CD4-positive, CD25-positive, alpha-beta regulatory T cell (primary cell): ENCODE measurements at regions not wholly inside any gene's neighbourhood (a gene's known extent, or its start where the extent isn't known, plus 50 kb on each side); places are given as distances from the start of the nearest gene placed in this dataset.

Experiments used
- ATAC-seq, 2 donors: fragments of 150-1000 bp; cut with Tn5 transposase; one replicate each; pipeline ENCODE4 v1.10.0; 2021; ENCODE audit warnings: low read depth in 2 of 2, moderate number of reproducible peaks in 2 of 2, moderate library complexity in 1 of 2
- DNase-seq, 3 donors: peaks; one replicate each; pipeline versions ENCODE4 v3.0.0 to v3.0.0-alpha.2; 2012 to 2022; ENCODE audit warnings: mixed read lengths in 1 of 3
- H3K27ac ChIP-seq: one replicate; pipeline ENCODE4 v1.7.0; 2013; ENCODE audit warnings: mild to moderate bottlenecking, low read length; ENCODE audit not compliant: insufficient read depth, poor library complexity, severe bottlenecking
- H3K27me3 ChIP-seq: one replicate; pipeline ENCODE4 v1.7.0; 2013; ENCODE audit warnings: low read length; ENCODE audit not compliant: control insufficient read depth, insufficient read depth
- H3K36me3 ChIP-seq: one replicate; pipeline ENCODE4 v1.7.0; 2013; ENCODE audit warnings: mild to moderate bottlenecking, low read length, moderate library complexity; ENCODE audit not compliant: control insufficient read depth, insufficient read depth
- H3K4me1 ChIP-seq: 2 replicates; pipeline ENCODE4 v1.7.0; 2013; ENCODE audit warnings: mild to moderate bottlenecking, low read length; ENCODE audit not compliant: insufficient read depth, control insufficient read depth, poor library complexity, severe bottlenecking
- H3K4me3 ChIP-seq: one replicate; pipeline ENCODE4 v1.7.0; 2013; ENCODE audit warnings: low read depth, mild to moderate bottlenecking, low read length, moderate library complexity
- H3K9me3 ChIP-seq, 2 experiments: 1 replicate in 1 of 2; 2 replicates in 1 of 2; pipeline ENCODE4 v1.7.0; 2013; ENCODE audit warnings: low read length in 2 of 2, mild to moderate bottlenecking in 1 of 2, moderate library complexity in 1 of 2; ENCODE audit not compliant: control insufficient read depth in 2 of 2
- H3K27ac Mint-ChIP-seq, 3 donors: one replicate each; pipeline ENCODE4 v1.8.0; 2020 to 2022; ENCODE audit warnings: mild to moderate bottlenecking in 3 of 3, mixed read lengths in 3 of 3, moderate library complexity in 2 of 3
- H3K27me3 Mint-ChIP-seq: one replicate; pipeline ENCODE4 v1.8.0; 2022; ENCODE audit warnings: mild to moderate bottlenecking, mixed read lengths
- H3K36me3 Mint-ChIP-seq: one replicate; pipeline ENCODE4 v1.8.0; 2020; ENCODE audit warnings: mixed read lengths
- H3K4me1 Mint-ChIP-seq, 4 donors: one replicate each; pipeline ENCODE4 v1.8.0; 2020 to 2022; ENCODE audit warnings: mixed read lengths in 4 of 4, mild to moderate bottlenecking in 1 of 4
- H3K4me3 Mint-ChIP-seq, 4 donors: one replicate each; pipeline ENCODE4 v1.8.0; 2020 to 2022; ENCODE audit warnings: mild to moderate bottlenecking in 4 of 4, mixed read lengths in 4 of 4, moderate library complexity in 3 of 4
- H3K9me3 Mint-ChIP-seq, 7 donors: one replicate each; pipeline ENCODE4 v1.8.0; 2020 to 2022; ENCODE audit warnings: mixed read lengths in 7 of 7, mild to moderate bottlenecking in 3 of 7, moderate library complexity in 2 of 7

- H3K4me1 Mint-ChIP-seq: no peaks in the 10 kb centered on the region
These were observed 276.3 kb downstream of the GPR37 start for GRCh38 chr7:124489082-124489819.

GRCh38 chr7:124482229-124482628, 283.4 kb downstream of the GPR37 start:
- DNase-seq: no peak
- peaks cover 0 to 4% (median 0%) of the 10 kb centered on the region in 7 donors for H3K9me3 Mint-ChIP-seq

More at GRCh38 chr7:124489082-124489819, 276.3 kb downstream of the GPR37 start:
- ATAC-seq (no peak), DNase-seq (no peak)
- Mint-ChIP-seq H3K36me3 (no peaks in the 10 kb centered on the region), H3K9me3 (peaks cover 0 to 9% (median 1%) of the 10 kb centered on the region in 7 donors), H3K27ac (no peak overlapping the region), H3K4me3 (no peak overlapping the region), H3K27me3 (no peaks in the 10 kb centered on the region)
- Histone ChIP-seq H3K9me3 (no peaks in the 10 kb centered on the region), H3K27ac (no peak overlapping the region), H3K36me3 (no peaks in the 10 kb centered on the region), H3K4me1 (no peaks in the 10 kb centered on the region), H3K27me3 (no peaks in the 10 kb centered on the region), H3K4me3 (no peak overlapping the region)

GRCh38 chr7:124480821-124481290, 284.7 kb downstream of the GPR37 start:
- Mint-ChIP-seq H3K9me3 (peaks cover 0 to 7% (median 0%) of the 10 kb centered on the region in 7 donors), H3K27ac (no peak overlapping the region), H3K4me3 (no peak overlapping the region), H3K4me1 (no peaks in the 10 kb centered on the region), H3K27me3 (no peaks in the 10 kb centered on the region), H3K36me3 (no peaks in the 10 kb centered on the region)
- DNase-seq (no peak), ATAC-seq (no peak)
- Histone ChIP-seq H3K4me3 (no peak overlapping the region), H3K4me1 (no peaks in the 10 kb centered on the region), H3K9me3 (no peaks in the 10 kb centered on the region), H3K36me3 (no peaks in the 10 kb centered on the region), H3K27me3 (no peaks in the 10 kb centered on the region), H3K27ac (no peak overlapping the region)

More at GRCh38 chr7:124482229-124482628, 283.4 kb downstream of the GPR37 start:
- no peaks in the 10 kb centered on the region for H3K36me3 Mint-ChIP-seq
- H3K4me3 Mint-ChIP-seq: no peak overlapping the region
- H3K4me3 ChIP-seq: no peak overlapping the region
- H3K36me3 ChIP-seq: no peaks in the 10 kb centered on the region
- H3K27me3 Mint-ChIP-seq: no peaks in the 10 kb centered on the region
- H3K4me1 ChIP-seq: no peaks in the 10 kb centered on the region
- H3K9me3 ChIP-seq: no peaks in the 10 kb centered on the region
- no peaks in the 10 kb centered on the region for H3K27me3 ChIP-seq
- no peak overlapping the region for H3K27ac Mint-ChIP-seq
- no peaks in the 10 kb centered on the region for H3K4me1 Mint-ChIP-seq
- no peak overlapping the region for H3K27ac ChIP-seq
- ATAC-seq: no peak

GRCh38 chr7:124480036-124480820, 285.4 kb downstream of the GPR37 start:
- no peaks in the 10 kb centered on the region for H3K27me3 Mint-ChIP-seq
- H3K27me3 ChIP-seq: no peaks in the 10 kb centered on the region
- no peak for DNase-seq
- no peak overlapping the region for H3K27ac ChIP-seq
- H3K4me3 Mint-ChIP-seq: no peak overlapping the region
- no peak for ATAC-seq
- H3K9me3 ChIP-seq: no peaks in the 10 kb centered on the region
- no peaks in the 10 kb centered on the region for H3K4me1 ChIP-seq
- H3K27ac Mint-ChIP-seq: no peak overlapping the region
- no peaks in the 10 kb centered on the region for H3K4me1 Mint-ChIP-seq
- H3K36me3 Mint-ChIP-seq: no peaks in the 10 kb centered on the region
- peaks cover 0 to 7% (median 0%) of the 10 kb centered on the region in 7 donors for H3K9me3 Mint-ChIP-seq
- no peak overlapping the region for H3K4me3 ChIP-seq
- H3K36me3 ChIP-seq: no peaks in the 10 kb centered on the region

- Mint-ChIP-seq H3K4me1 (no peaks in the 10 kb centered on the region), H3K36me3 (no peaks in the 10 kb centered on the region), H3K27ac (no peak overlapping the region), H3K27me3 (no peaks in the 10 kb centered on the region), H3K4me3 (no peak overlapping the region), H3K9me3 (peaks cover 0 to 14% (median 4%) of the 10 kb centered on the region in 7 donors)
- H3K4me3 ChIP-seq: no peak overlapping the region
- H3K9me3 ChIP-seq: no peaks in the 10 kb centered on the region
- no peaks in the 10 kb centered on the region for H3K27me3 ChIP-seq
- no peak for ATAC-seq
- no peaks in the 10 kb centered on the region for H3K36me3 ChIP-seq
- H3K27ac ChIP-seq: no peak overlapping the region
- DNase-seq: no peak
- H3K4me1 ChIP-seq: no peaks in the 10 kb centered on the region
These were observed 303.3 kb downstream of the GPR37 start for GRCh38 chr7:124462249-124462648.

GRCh38 chr7:124460555-124460954, 305.0 kb downstream of the GPR37 start:
- Histone ChIP-seq H3K27ac (no peak overlapping the region), H3K4me1 (no peaks in the 10 kb centered on the region), H3K27me3 (no peaks in the 10 kb centered on the region), H3K36me3 (no peaks in the 10 kb centered on the region), H3K9me3 (no peaks in the 10 kb centered on the region), H3K4me3 (no peak overlapping the region)
- no peaks in the 10 kb centered on the region for H3K36me3 Mint-ChIP-seq
- ATAC-seq (no peak), DNase-seq (no peak)
- H3K9me3 Mint-ChIP-seq: peaks cover 0 to 13% (median 3%) of the 10 kb centered on the region in 7 donors
- no peaks in the 10 kb centered on the region for H3K4me1 Mint-ChIP-seq
- no peak overlapping the region for H3K4me3 Mint-ChIP-seq
- H3K27ac Mint-ChIP-seq: no peak overlapping the region
- H3K27me3 Mint-ChIP-seq: no peaks in the 10 kb centered on the region

- Histone ChIP-seq H3K4me3 (no peak overlapping the region), H3K36me3 (no peaks in the 10 kb centered on the region), H3K27me3 (no peaks in the 10 kb centered on the region), H3K4me1 (no peaks in the 10 kb centered on the region), H3K27ac (no peak overlapping the region), H3K9me3 (no peaks in the 10 kb centered on the region)
- H3K4me3 Mint-ChIP-seq: no peak overlapping the region
- ATAC-seq (no peak), DNase-seq (no peak)
- H3K36me3 Mint-ChIP-seq: no peaks in the 10 kb centered on the region
- H3K27ac Mint-ChIP-seq: no peak overlapping the region
- H3K4me1 Mint-ChIP-seq: no peaks in the 10 kb centered on the region
- no peaks in the 10 kb centered on the region for H3K27me3 Mint-ChIP-seq
- peaks cover 0 to 9% (median 2%) of the 10 kb centered on the region in 7 donors for H3K9me3 Mint-ChIP-seq
These were observed 305.5 kb downstream of the GPR37 start for GRCh38 chr7:124460056-124460450.
